Activated CD8-positive, alpha-beta memory T cell treated with anti-CD3 and anti-CD28 coated beads, Interleukin-2, amount 50 U/mL, for 48 hours (primary cell): ENCODE measurements at regions not wholly inside any gene's neighbourhood (a gene's known extent, or its start where the extent isn't known, plus 50 kb on each side); places are given as distances from the start of the nearest gene placed in this dataset.

ENCODE experiments used
- DNase-seq: peaks from one replicate; pipeline ENCODE4 v3.0.0-alpha.2; 2020

GRCh38 chr17:77478281-77478680, 337.5 kb downstream of the SEC14L1 start:
- no peak for DNase-seq

GRCh38 chr17:77478899-77479298, 338.1 kb downstream of the SEC14L1 start:
- DNase-seq = no peak

- DNase-seq = no peak
These were observed 338.8 kb downstream of the SEC14L1 start for GRCh38 chr17:77479372-77480198.

- no peak for DNase-seq
These were observed 339.4 kb downstream of the SEC14L1 start for GRCh38 chr17:77480199-77480508.

- no peak for DNase-seq
These were observed 339.9 kb downstream of the SEC14L1 start for GRCh38 chr17:77480509-77481215.

GRCh38 chr17:77481476-77482374, 341.0 kb downstream of the SEC14L1 start:
- DNase-seq = no peak

- DNase-seq = no peak
These were observed 341.8 kb downstream of the SEC14L1 start for GRCh38 chr17:77482375-77483127.

GRCh38 chr17:77483128-77483598, 342.4 kb downstream of the SEC14L1 start:
- DNase-seq = no peak

- no peak for DNase-seq
These were observed 343.3 kb downstream of the SEC14L1 start for GRCh38 chr17:77484111-77484510.

GRCh38 chr17:77485089-77485833, 344.5 kb downstream of the SEC14L1 start:
- DNase-seq = no peak

- no peak for DNase-seq
These were observed 346.5 kb downstream of the SEC14L1 start for GRCh38 chr17:77487211-77487629.

- no peak for DNase-seq
These were observed 347.1 kb downstream of the SEC14L1 start for GRCh38 chr17:77487677-77488530.

GRCh38 chr17:77488531-77489238, 347.9 kb downstream of the SEC14L1 start:
- DNase-seq = no peak

GRCh38 chr17:77489239-77489892, 348.6 kb downstream of the SEC14L1 start:
- DNase-seq = no peak

GRCh38 chr17:77489893-77490255, 349.1 kb downstream of the SEC14L1 start:
- DNase-seq = no peak

- no peak for DNase-seq
These were observed 349.8 kb downstream of the SEC14L1 start for GRCh38 chr17:77490361-77491183.

- DNase-seq = no peak
These were observed 351.2 kb downstream of the SEC14L1 start for GRCh38 chr17:77491921-77492445.
